ENCODE measurements at regions not wholly inside any gene's neighbourhood (a gene's known extent, or its start where the extent isn't known, plus 50 kb on each side); places are given as distances from the start of the nearest gene placed in this dataset.

DNA sequence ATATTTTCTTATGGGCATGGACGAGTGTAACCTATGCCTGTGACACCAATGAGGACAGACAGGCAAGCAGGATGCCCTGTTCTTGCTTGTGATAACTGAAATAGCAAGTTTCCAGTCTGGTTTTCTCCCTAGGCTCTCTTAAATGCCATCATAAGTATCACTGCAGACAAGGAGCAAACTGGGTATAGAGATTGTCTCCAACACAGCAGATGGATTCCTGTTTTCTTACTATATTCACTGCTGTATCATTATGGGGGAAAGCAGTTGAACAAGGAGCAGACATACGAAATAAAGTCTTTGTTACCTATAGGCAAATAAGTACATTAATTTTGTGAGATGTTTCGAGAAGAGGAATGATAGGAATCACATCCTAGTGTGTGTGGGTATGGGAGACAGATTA is 178.0 kb upstream of the TBL1XR1 start:
- POLR2A ChIA-PET = interaction anchor here (0.5 kb wide), 1 partner anchor 71 kb away, joined by 5 read pairs; no protein-coding TSS in a partner anchor
- ATAC-seq (no peak), DNase-seq (ENCODE audit: low spot score) (no peak)
- TF ChIP-seq ZNF423 (CRISPR knock-in tag; IDR thresholded peaks at IDR 0.05) (no peak), JAZF1 (CRISPR knock-in tag; IDR thresholded peaks at IDR 0.05) (no peak), NR3C1 (CRISPR knock-in tag; conservative IDR thresholded peaks at IDR 0.05; ENCODE audit: low read depth) (no peak), ZNF263 (CRISPR knock-in tag; IDR thresholded peaks at IDR 0.05; ENCODE audit: low read depth) (no peak), RORB (CRISPR knock-in tag; IDR thresholded peaks at IDR 0.05) (no peak), TEAD1 (CRISPR knock-in tag; IDR thresholded peaks at IDR 0.05) (no peak), ZNF671 (CRISPR knock-in tag; IDR thresholded peaks at IDR 0.05) (no peak), CREB1 (CRISPR knock-in tag; IDR thresholded peaks at IDR 0.05) (no peak)
- TF ChIP-seq, protein P1, sequence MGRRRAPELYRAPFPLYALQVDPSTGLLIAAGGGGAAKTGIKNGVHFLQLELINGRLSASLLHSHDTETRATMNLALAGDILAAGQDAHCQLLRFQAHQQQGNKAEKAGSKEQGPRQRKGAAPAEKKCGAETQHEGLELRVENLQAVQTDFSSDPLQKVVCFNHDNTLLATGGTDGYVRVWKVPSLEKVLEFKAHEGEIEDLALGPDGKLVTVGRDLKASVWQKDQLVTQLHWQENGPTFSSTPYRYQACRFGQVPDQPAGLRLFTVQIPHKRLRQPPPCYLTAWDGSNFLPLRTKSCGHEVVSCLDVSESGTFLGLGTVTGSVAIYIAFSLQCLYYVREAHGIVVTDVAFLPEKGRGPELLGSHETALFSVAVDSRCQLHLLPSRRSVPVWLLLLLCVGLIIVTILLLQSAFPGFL (CRISPR knock-in tag; IDR thresholded peaks at IDR 0.05; ENCODE audit: borderline replicate concordance) = no peak
- TF ChIP-seq, protein P2, sequence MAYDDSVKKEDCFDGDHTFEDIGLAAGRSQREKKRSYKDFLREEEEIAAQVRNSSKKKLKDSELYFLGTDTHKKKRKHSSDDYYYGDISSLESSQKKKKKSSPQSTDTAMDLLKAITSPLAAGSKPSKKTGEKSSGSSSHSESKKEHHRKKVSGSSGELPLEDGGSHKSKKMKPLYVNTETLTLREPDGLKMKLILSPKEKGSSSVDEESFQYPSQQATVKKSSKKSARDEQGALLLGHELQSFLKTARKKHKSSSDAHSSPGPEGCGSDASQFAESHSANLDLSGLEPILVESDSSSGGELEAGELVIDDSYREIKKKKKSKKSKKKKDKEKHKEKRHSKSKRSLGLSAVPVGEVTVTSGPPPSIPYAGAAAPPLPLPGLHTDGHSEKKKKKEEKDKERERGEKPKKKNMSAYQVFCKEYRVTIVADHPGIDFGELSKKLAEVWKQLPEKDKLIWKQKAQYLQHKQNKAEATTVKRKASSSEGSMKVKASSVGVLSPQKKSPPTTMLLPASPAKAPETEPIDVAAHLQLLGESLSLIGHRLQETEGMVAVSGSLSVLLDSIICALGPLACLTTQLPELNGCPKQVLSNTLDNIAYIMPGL (CRISPR knock-in tag; IDR thresholded peaks at IDR 0.05) = no peak
- TF ChIP-seq, protein P3, sequence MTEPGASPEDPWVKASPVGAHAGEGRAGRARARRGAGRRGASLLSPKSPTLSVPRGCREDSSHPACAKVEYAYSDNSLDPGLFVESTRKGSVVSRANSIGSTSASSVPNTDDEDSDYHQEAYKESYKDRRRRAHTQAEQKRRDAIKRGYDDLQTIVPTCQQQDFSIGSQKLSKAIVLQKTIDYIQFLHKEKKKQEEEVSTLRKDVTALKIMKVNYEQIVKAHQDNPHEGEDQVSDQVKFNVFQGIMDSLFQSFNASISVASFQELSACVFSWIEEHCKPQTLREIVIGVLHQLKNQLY (CRISPR knock-in tag; IDR thresholded peaks at IDR 0.05) = no peak
- TF ChIP-seq, protein P4, sequence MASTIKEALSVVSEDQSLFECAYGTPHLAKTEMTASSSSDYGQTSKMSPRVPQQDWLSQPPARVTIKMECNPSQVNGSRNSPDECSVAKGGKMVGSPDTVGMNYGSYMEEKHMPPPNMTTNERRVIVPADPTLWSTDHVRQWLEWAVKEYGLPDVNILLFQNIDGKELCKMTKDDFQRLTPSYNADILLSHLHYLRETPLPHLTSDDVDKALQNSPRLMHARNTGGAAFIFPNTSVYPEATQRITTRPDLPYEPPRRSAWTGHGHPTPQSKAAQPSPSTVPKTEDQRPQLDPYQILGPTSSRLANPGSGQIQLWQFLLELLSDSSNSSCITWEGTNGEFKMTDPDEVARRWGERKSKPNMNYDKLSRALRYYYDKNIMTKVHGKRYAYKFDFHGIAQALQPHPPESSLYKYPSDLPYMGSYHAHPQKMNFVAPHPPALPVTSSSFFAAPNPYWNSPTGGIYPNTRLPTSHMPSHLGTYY (CRISPR knock-in tag; IDR thresholded peaks at IDR 0.05) = no peak
- no peak overlapping the region for H3K27ac Mint-ChIP-seq
- H3K4me1 Mint-ChIP-seq = no peaks in the 10 kb centered on the region
- no peak overlapping the region for H3K4me3 Mint-ChIP-seq
- no peaks in the 10 kb centered on the region for H3K27me3 Mint-ChIP-seq (ENCODE audit: low read depth)
- H3K36me3 Mint-ChIP-seq = peaks cover 3% of the 10 kb centered on the region
- H3K9me3 Mint-ChIP-seq = peaks cover 8% of the 10 kb centered on the region
- CTCF ChIA-PET = no interaction called here

DNA sequence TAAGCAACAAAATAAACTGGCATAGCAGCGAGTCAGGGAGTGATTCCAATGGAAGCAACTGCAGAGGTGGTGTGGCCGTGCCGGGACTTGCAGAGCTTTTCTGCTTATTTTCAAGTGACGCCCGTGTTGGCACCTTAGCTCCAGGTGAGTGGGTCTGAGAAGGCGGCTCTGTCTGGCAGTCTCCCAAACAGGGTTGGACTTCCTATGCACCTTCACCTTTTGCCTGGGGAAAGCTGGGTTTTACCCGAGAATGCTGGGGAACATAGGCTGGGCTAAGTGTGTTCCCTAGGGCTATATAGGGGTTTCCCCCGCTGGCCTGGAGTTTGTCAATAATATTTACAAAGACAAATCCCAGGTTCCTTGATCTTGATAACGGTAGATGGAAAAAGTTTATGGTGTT is 179.9 kb upstream of the TBL1XR1 start:
- ATAC-seq (no peak), DNase-seq (ENCODE audit: low spot score) (no peak)
- H3K27ac Mint-ChIP-seq = no peak overlapping the region
- no peaks in the 10 kb centered on the region for H3K27me3 Mint-ChIP-seq (ENCODE audit: low read depth)
- CTCF ChIA-PET = no interaction called here
- H3K4me1 Mint-ChIP-seq = no peaks in the 10 kb centered on the region
- H3K36me3 Mint-ChIP-seq = peaks cover 3% of the 10 kb centered on the region
- POLR2A ChIA-PET = no interaction called here
- peaks cover 11% of the 10 kb centered on the region for H3K9me3 Mint-ChIP-seq
- H3K4me3 Mint-ChIP-seq = no peak overlapping the region
- TF ChIP-seq ZNF232 (CRISPR knock-in tag; IDR thresholded peaks at IDR 0.05) (no peak), JAZF1 (CRISPR knock-in tag; IDR thresholded peaks at IDR 0.05) (no peak), GTF2I (CRISPR knock-in tag; conservative IDR thresholded peaks at IDR 0.05) (no peak), TEAD4 (CRISPR knock-in tag; IDR thresholded peaks at IDR 0.05) (no peak), CBFB (CRISPR knock-in tag; IDR thresholded peaks at IDR 0.05; ENCODE audit: low read depth) (no peak), ZNF317 (CRISPR knock-in tag; IDR thresholded peaks at IDR 0.05; ENCODE audit: borderline replicate concordance, low read depth) (no peak), FOXK1 (CRISPR knock-in tag; IDR thresholded peaks at IDR 0.05) (no peak)
- TF ChIP-seq, protein P5, sequence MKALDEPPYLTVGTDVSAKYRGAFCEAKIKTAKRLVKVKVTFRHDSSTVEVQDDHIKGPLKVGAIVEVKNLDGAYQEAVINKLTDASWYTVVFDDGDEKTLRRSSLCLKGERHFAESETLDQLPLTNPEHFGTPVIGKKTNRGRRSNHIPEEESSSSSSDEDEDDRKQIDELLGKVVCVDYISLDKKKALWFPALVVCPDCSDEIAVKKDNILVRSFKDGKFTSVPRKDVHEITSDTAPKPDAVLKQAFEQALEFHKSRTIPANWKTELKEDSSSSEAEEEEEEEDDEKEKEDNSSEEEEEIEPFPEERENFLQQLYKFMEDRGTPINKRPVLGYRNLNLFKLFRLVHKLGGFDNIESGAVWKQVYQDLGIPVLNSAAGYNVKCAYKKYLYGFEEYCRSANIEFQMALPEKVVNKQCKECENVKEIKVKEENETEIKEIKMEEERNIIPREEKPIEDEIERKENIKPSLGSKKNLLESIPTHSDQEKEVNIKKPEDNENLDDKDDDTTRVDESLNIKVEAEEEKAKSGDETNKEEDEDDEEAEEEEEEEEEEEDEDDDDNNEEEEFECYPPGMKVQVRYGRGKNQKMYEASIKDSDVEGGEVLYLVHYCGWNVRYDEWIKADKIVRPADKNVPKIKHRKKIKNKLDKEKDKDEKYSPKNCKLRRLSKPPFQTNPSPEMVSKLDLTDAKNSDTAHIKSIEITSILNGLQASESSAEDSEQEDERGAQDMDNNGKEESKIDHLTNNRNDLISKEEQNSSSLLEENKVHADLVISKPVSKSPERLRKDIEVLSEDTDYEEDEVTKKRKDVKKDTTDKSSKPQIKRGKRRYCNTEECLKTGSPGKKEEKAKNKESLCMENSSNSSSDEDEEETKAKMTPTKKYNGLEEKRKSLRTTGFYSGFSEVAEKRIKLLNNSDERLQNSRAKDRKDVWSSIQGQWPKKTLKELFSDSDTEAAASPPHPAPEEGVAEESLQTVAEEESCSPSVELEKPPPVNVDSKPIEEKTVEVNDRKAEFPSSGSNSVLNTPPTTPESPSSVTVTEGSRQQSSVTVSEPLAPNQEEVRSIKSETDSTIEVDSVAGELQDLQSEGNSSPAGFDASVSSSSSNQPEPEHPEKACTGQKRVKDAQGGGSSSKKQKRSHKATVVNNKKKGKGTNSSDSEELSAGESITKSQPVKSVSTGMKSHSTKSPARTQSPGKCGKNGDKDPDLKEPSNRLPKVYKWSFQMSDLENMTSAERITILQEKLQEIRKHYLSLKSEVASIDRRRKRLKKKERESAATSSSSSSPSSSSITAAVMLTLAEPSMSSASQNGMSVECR (CRISPR knock-in tag; IDR thresholded peaks at IDR 0.05; ENCODE audit: borderline replicate concordance) = no peak
- TF ChIP-seq, protein P6, sequence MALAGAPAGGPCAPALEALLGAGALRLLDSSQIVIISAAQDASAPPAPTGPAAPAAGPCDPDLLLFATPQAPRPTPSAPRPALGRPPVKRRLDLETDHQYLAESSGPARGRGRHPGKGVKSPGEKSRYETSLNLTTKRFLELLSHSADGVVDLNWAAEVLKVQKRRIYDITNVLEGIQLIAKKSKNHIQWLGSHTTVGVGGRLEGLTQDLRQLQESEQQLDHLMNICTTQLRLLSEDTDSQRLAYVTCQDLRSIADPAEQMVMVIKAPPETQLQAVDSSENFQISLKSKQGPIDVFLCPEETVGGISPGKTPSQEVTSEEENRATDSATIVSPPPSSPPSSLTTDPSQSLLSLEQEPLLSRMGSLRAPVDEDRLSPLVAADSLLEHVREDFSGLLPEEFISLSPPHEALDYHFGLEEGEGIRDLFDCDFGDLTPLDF (CRISPR knock-in tag; IDR thresholded peaks at IDR 0.05) = no peak
- TF ChIP-seq, protein P7, sequence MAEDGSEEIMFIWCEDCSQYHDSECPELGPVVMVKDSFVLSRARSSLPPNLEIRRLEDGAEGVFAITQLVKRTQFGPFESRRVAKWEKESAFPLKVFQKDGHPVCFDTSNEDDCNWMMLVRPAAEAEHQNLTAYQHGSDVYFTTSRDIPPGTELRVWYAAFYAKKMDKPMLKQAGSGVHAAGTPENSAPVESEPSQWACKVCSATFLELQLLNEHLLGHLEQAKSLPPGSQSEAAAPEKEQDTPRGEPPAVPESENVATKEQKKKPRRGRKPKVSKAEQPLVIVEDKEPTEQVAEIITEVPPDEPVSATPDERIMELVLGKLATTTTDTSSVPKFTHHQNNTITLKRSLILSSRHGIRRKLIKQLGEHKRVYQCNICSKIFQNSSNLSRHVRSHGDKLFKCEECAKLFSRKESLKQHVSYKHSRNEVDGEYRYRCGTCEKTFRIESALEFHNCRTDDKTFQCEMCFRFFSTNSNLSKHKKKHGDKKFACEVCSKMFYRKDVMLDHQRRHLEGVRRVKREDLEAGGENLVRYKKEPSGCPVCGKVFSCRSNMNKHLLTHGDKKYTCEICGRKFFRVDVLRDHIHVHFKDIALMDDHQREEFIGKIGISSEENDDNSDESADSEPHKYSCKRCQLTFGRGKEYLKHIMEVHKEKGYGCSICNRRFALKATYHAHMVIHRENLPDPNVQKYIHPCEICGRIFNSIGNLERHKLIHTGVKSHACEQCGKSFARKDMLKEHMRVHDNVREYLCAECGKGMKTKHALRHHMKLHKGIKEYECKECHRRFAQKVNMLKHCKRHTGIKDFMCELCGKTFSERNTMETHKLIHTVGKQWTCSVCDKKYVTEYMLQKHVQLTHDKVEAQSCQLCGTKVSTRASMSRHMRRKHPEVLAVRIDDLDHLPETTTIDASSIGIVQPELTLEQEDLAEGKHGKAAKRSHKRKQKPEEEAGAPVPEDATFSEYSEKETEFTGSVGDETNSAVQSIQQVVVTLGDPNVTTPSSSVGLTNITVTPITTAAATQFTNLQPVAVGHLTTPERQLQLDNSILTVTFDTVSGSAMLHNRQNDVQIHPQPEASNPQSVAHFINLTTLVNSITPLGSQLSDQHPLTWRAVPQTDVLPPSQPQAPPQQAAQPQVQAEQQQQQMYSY (CRISPR knock-in tag; IDR thresholded peaks at IDR 0.05) = no peak
